HEK293 (cell line): ENCODE measurements at regions not wholly inside any gene's neighbourhood (a gene's known extent, or its start where the extent isn't known, plus 50 kb on each side); places are given as distances from the start of the nearest gene placed in this dataset.
"Not testable (repeated sequence)": the region's sequence is repeated elsewhere in the genome, so short reads cannot be mapped to it uniquely, and the experiment has no call there.

Experiments
- CTCF ChIP-seq: fragments of 450-650 bp; formaldehyde crosslinking; IDR thresholded peaks from 2 replicates; pipeline ENCODE4 v1.5.1; 2016; ENCODE audit warnings: missing biosample characterization, missing genetic modification characterization
- HOXA7 ChIP-seq: sonication (generic); formaldehyde crosslinking; IDR thresholded peaks from 2 replicates; pipeline ENCODE4 v1.8.1; 2022; ENCODE audit warnings: missing genetic modification reagents, borderline replicate concordance
- KLF7 ChIP-seq: fragments of 450-650 bp; formaldehyde crosslinking; IDR thresholded peaks from 2 replicates; pipeline ENCODE4 v1.5.1; 2016; ENCODE audit warnings: missing biosample characterization, missing genetic modification characterization, borderline replicate concordance
- MYNN ChIP-seq: fragments of 450-650 bp; formaldehyde crosslinking; IDR thresholded peaks from 2 replicates; pipeline ENCODE4 v1.5.1; 2016; ENCODE audit warnings: missing biosample characterization, missing genetic modification characterization, borderline replicate concordance
- PBX3 ChIP-seq: sonication (generic); formaldehyde crosslinking; IDR thresholded peaks from 2 replicates; pipeline ENCODE4 v1.8.1; 2022; ENCODE audit warnings: mild to moderate bottlenecking, moderate library complexity, missing genetic modification reagents
- TCF7L2 ChIP-seq: IDR thresholded peaks from 2 replicates; pipeline ENCODE4 v1.6.1; 2011; ENCODE audit warnings: low read depth, mild to moderate bottlenecking, inconsistent platforms, low read length, moderate library complexity, borderline replicate concordance
- YY1 ChIP-seq: fragments of 450-650 bp; formaldehyde crosslinking; IDR thresholded peaks from 2 replicates; pipeline ENCODE4 v1.5.1; 2018; ENCODE audit warnings: missing biosample characterization, missing genetic modification characterization
- ZBTB1 ChIP-seq: fragments of 450-650 bp; formaldehyde crosslinking; IDR thresholded peaks from 2 replicates; pipeline ENCODE4 v1.5.1; 2016; ENCODE audit warnings: missing biosample characterization, missing genetic modification characterization
- ZBTB26 ChIP-seq: fragments of 450-650 bp; formaldehyde crosslinking; optimal IDR thresholded peaks from 2 replicates; pipeline ENCODE3; 2016; ENCODE audit warnings: missing biosample characterization, mild to moderate bottlenecking, missing genetic modification characterization
- ZNF157 ChIP-seq: fragments of 450-650 bp; formaldehyde crosslinking; IDR thresholded peaks from 2 replicates; pipeline ENCODE4 v1.5.1; 2016; ENCODE audit warnings: missing biosample characterization, missing genetic modification characterization
- ZNF555 ChIP-seq: fragments of 450-650 bp; formaldehyde crosslinking; conservative IDR thresholded peaks from 2 replicates; pipeline ENCODE4 v1.5.1; 2017; ENCODE audit warnings: missing biosample characterization, mild to moderate bottlenecking, missing genetic modification characterization, inconsistent platforms
- ZNF610 ChIP-seq: fragments of 450-650 bp; formaldehyde crosslinking; IDR thresholded peaks from 2 replicates; pipeline ENCODE4 v1.5.1; 2016; ENCODE audit warnings: missing biosample characterization, missing genetic modification characterization, borderline replicate concordance

GRCh38 chrX:124789874-124790273, 443.5 kb downstream of the SH2D1A start:
- not testable (repeated sequence) for TF ChIP-seq ZBTB1 (tag by site-specific recombination); ZNF610; YY1 (tag by site-specific recombination); CTCF (tag by site-specific recombination); ZNF555; KLF7 (tag by site-specific recombination); ZBTB26 (tag by site-specific recombination); ZNF157 (tag by site-specific recombination); TCF7L2; PBX3 (CRISPR knock-in tag); MYNN (tag by site-specific recombination); HOXA7 (CRISPR knock-in tag)
